Activated CD4-positive, alpha-beta memory T cell treated with anti-CD3 and anti-CD28 coated beads for 36 hours (primary cell): ENCODE measurements at regions not wholly inside any gene's neighbourhood (a gene's known extent, or its start where the extent isn't known, plus 50 kb on each side); places are given as distances from the start of the nearest gene placed in this dataset.

Source experiments
- CTCF ChIA-PET: fragments of 350-600 bp; sonication (Branson Sonifier 250); formaldehyde crosslinking; loops from one replicate; lab custom pipeline; 2021; ENCODE audit warnings: antibody characterized with exemption, inconsistent platforms; lab: Charles Lee
- POLR2A ChIA-PET: fragments of 350-600 bp; sonication (Branson Sonifier 250); formaldehyde crosslinking; loops from one replicate; lab custom pipeline; 2021; ENCODE audit warnings: antibody characterized with exemption; lab: Charles Lee
- DNase-seq: peaks from one replicate; pipeline ENCODE4 v3.0.0-alpha.2; 2020
- H3K27ac Mint-ChIP-seq: one replicate; pipeline ENCODE4 v1.8.0; 2021; ENCODE audit warnings: mixed read lengths
- H3K27me3 Mint-ChIP-seq: one replicate; pipeline ENCODE4 v1.8.0; 2021; ENCODE audit warnings: mixed read lengths
- H3K36me3 Mint-ChIP-seq: one replicate; pipeline ENCODE4 v1.8.0; 2021; ENCODE audit warnings: mixed read lengths
- H3K4me1 Mint-ChIP-seq: one replicate; pipeline ENCODE4 v1.8.0; 2021; ENCODE audit warnings: low read depth, mixed read lengths
- H3K4me3 Mint-ChIP-seq: one replicate; pipeline ENCODE4 v1.8.0; 2021; ENCODE audit warnings: mild to moderate bottlenecking, mixed read lengths
- H3K9me3 Mint-ChIP-seq: one replicate; pipeline ENCODE4 v1.8.0; 2021; ENCODE audit warnings: mixed read lengths
- intact Hi-C: fragments of 100-400 bp; cut with micrococcal nuclease; formaldehyde crosslinking; loops from one replicate; pipeline ENCODE4 v1.15.1; 2023

GRCh38 chr3:81261996-81262395 is 499.4 kb downstream of the GBE1 start:
- Mint-ChIP-seq H3K4me3 (no peak overlapping the region), H3K27me3 (no peaks in the 10 kb centered on the region), H3K27ac (no peak overlapping the region), H3K4me1 (no peaks in the 10 kb centered on the region), H3K36me3 (no peaks in the 10 kb centered on the region), H3K9me3 (peaks cover 4% of the 10 kb centered on the region)
- ChIA-PET CTCF (no interaction called here), POLR2A (no interaction called here)
- DNase-seq: no peak
- intact Hi-C loops: no loop called here

GRCh38 chr3:81255463-81255862 is 506.0 kb downstream of the GBE1 start:
- CTCF ChIA-PET: no interaction called here
- intact Hi-C loops: no loop called here
- no peaks in the 10 kb centered on the region for H3K4me1 Mint-ChIP-seq
- H3K9me3 Mint-ChIP-seq: peaks cover 1% of the 10 kb centered on the region
- no peak overlapping the region for H3K4me3 Mint-ChIP-seq
- no peak overlapping the region for H3K27ac Mint-ChIP-seq
- no peak for DNase-seq
- H3K36me3 Mint-ChIP-seq: no peaks in the 10 kb centered on the region
- POLR2A ChIA-PET: no interaction called here
- H3K27me3 Mint-ChIP-seq: no peaks in the 10 kb centered on the region

- no peaks in the 10 kb centered on the region for H3K4me1 Mint-ChIP-seq
- no peaks in the 10 kb centered on the region for H3K9me3 Mint-ChIP-seq
- ChIA-PET POLR2A (no interaction called here), CTCF (no interaction called here)
- DNase-seq: no peak
- intact Hi-C loops: no loop called here
- H3K4me3 Mint-ChIP-seq: no peak overlapping the region
- H3K27me3 Mint-ChIP-seq: no peaks in the 10 kb centered on the region
- no peak overlapping the region for H3K27ac Mint-ChIP-seq
- no peaks in the 10 kb centered on the region for H3K36me3 Mint-ChIP-seq
Observed at GRCh38 chr3:81251096-81251495, 510.3 kb downstream of the GBE1 start.

- POLR2A ChIA-PET: no interaction called here
- Mint-ChIP-seq H3K9me3 (no peaks in the 10 kb centered on the region), H3K27me3 (no peaks in the 10 kb centered on the region), H3K4me3 (no peak overlapping the region), H3K27ac (no peak overlapping the region), H3K4me1 (no peaks in the 10 kb centered on the region), H3K36me3 (no peaks in the 10 kb centered on the region)
- CTCF ChIA-PET: no interaction called here
- intact Hi-C loops: no loop called here
- DNase-seq: no peak
Observed at GRCh38 chr3:81249540-81250029, 511.9 kb downstream of the GBE1 start.

- DNase-seq: no peak
- Mint-ChIP-seq H3K36me3 (no peaks in the 10 kb centered on the region), H3K27ac (no peak overlapping the region), H3K4me1 (no peaks in the 10 kb centered on the region), H3K27me3 (no peaks in the 10 kb centered on the region), H3K4me3 (no peak overlapping the region), H3K9me3 (no peaks in the 10 kb centered on the region)
- ChIA-PET CTCF (no interaction called here), POLR2A (no interaction called here)
- intact Hi-C loops: no loop called here
Observed at GRCh38 chr3:81245501-81245900, 515.9 kb downstream of the GBE1 start.

- CTCF ChIA-PET: no interaction called here
- H3K36me3 Mint-ChIP-seq: no peaks in the 10 kb centered on the region
- no peaks in the 10 kb centered on the region for H3K27me3 Mint-ChIP-seq
- no peak overlapping the region for H3K27ac Mint-ChIP-seq
- no peaks in the 10 kb centered on the region for H3K9me3 Mint-ChIP-seq
- DNase-seq: no peak
- H3K4me1 Mint-ChIP-seq: no peaks in the 10 kb centered on the region
- H3K4me3 Mint-ChIP-seq: no peak overlapping the region
- intact Hi-C loops: no loop called here
- POLR2A ChIA-PET: no interaction called here
Observed at GRCh38 chr3:81245043-81245442, 516.4 kb downstream of the GBE1 start.

GRCh38 chr3:81244231-81244630 is 517.2 kb downstream of the GBE1 start:
- Mint-ChIP-seq H3K27ac (no peak overlapping the region), H3K27me3 (no peaks in the 10 kb centered on the region), H3K9me3 (no peaks in the 10 kb centered on the region), H3K4me3 (no peak overlapping the region), H3K4me1 (no peaks in the 10 kb centered on the region), H3K36me3 (no peaks in the 10 kb centered on the region)
- no peak for DNase-seq
- POLR2A ChIA-PET: no interaction called here
- intact Hi-C loops: no loop called here
- CTCF ChIA-PET: no interaction called here

- Mint-ChIP-seq H3K9me3 (no peaks in the 10 kb centered on the region), H3K4me1 (no peaks in the 10 kb centered on the region)
- intact Hi-C loops: no loop called here
Observed at GRCh38 chr3:81242871-81243270, 518.6 kb downstream of the GBE1 start.

GRCh38 chr3:81237181-81237580 is 524.3 kb downstream of the GBE1 start:
- H3K27ac Mint-ChIP-seq: no peak overlapping the region
- ChIA-PET POLR2A (no interaction called here), CTCF (no interaction called here)
- H3K9me3 Mint-ChIP-seq: no peaks in the 10 kb centered on the region
- H3K4me1 Mint-ChIP-seq: no peaks in the 10 kb centered on the region
- DNase-seq: no peak
- no peaks in the 10 kb centered on the region for H3K36me3 Mint-ChIP-seq
- intact Hi-C loops: no loop called here
- H3K4me3 Mint-ChIP-seq: no peak overlapping the region
- no peaks in the 10 kb centered on the region for H3K27me3 Mint-ChIP-seq

More at GRCh38 chr3:81242871-81243270, 518.6 kb downstream of the GBE1 start:
- Mint-ChIP-seq H3K36me3 (no peaks in the 10 kb centered on the region), H3K27me3 (no peaks in the 10 kb centered on the region), H3K27ac (no peak overlapping the region), H3K4me3 (no peak overlapping the region)
- CTCF ChIA-PET: interaction anchor here (0.9 kb wide), 1 partner anchor 667 kb away, joined by 3 read pairs; no protein-coding TSS in a partner anchor
- DNase-seq: no peak
- POLR2A ChIA-PET: no interaction called here

- ChIA-PET POLR2A (no interaction called here), CTCF (no interaction called here)
- Mint-ChIP-seq H3K9me3 (no peaks in the 10 kb centered on the region), H3K36me3 (no peaks in the 10 kb centered on the region), H3K27me3 (no peaks in the 10 kb centered on the region), H3K4me3 (no peak overlapping the region), H3K27ac (no peak overlapping the region), H3K4me1 (no peaks in the 10 kb centered on the region)
- intact Hi-C loops: no loop called here
- DNase-seq: no peak
Observed at GRCh38 chr3:81218023-81218422, 543.4 kb downstream of the GBE1 start.

GRCh38 chr3:81217101-81217500 is 544.3 kb downstream of the GBE1 start:
- H3K27me3 Mint-ChIP-seq: no peaks in the 10 kb centered on the region
- H3K27ac Mint-ChIP-seq: no peak overlapping the region
- intact Hi-C loops: no loop called here
- no peaks in the 10 kb centered on the region for H3K9me3 Mint-ChIP-seq
- H3K4me3 Mint-ChIP-seq: no peak overlapping the region
- H3K4me1 Mint-ChIP-seq: no peaks in the 10 kb centered on the region
- CTCF ChIA-PET: no interaction called here
- no peaks in the 10 kb centered on the region for H3K36me3 Mint-ChIP-seq
- no peak for DNase-seq
- POLR2A ChIA-PET: no interaction called here

GRCh38 chr3:81216192-81216591 is 545.3 kb downstream of the GBE1 start:
- intact Hi-C loops: no loop called here
- H3K4me1 Mint-ChIP-seq: no peaks in the 10 kb centered on the region
- CTCF ChIA-PET: no interaction called here
- DNase-seq: no peak
- H3K27ac Mint-ChIP-seq: no peak overlapping the region
- H3K27me3 Mint-ChIP-seq: no peaks in the 10 kb centered on the region
- POLR2A ChIA-PET: no interaction called here
- no peaks in the 10 kb centered on the region for H3K9me3 Mint-ChIP-seq
- no peak overlapping the region for H3K4me3 Mint-ChIP-seq
- H3K36me3 Mint-ChIP-seq: no peaks in the 10 kb centered on the region

GRCh38 chr3:81214631-81215030 is 546.8 kb downstream of the GBE1 start:
- H3K27ac Mint-ChIP-seq: no peak overlapping the region
- no peaks in the 10 kb centered on the region for H3K4me1 Mint-ChIP-seq

More at GRCh38 chr3:81214631-81215030, 546.8 kb downstream of the GBE1 start:
- Mint-ChIP-seq H3K4me3 (no peak overlapping the region), H3K27me3 (no peaks in the 10 kb centered on the region), H3K9me3 (no peaks in the 10 kb centered on the region), H3K36me3 (no peaks in the 10 kb centered on the region)
- CTCF ChIA-PET: no interaction called here
- no peak for DNase-seq
- POLR2A ChIA-PET: no interaction called here
- intact Hi-C loops: no loop called here
